SK-N-SH treated with all-trans-retinoic acid at 6 μM for 48 hours (cell line): ENCODE measurements at regions not wholly inside any gene's neighbourhood (a gene's known extent, or its start where the extent isn't known, plus 50 kb on each side); places are given as distances from the start of the nearest gene placed in this dataset.

ENCODE experiments used
- ATAC-seq: fragments of 200-7000 bp; cut with Tn5 transposase; 3 replicates; pipeline ENCODE4 v1.9.1; 2020; ENCODE audit warnings: mild to moderate bottlenecking, moderate library complexity
- ARNTL ChIP-seq: fragments of 450-650 bp; formaldehyde crosslinking; IDR thresholded peaks from 2 replicates; pipeline ENCODE4 v1.5.0; 2020; ENCODE audit warnings: low read depth, mild to moderate bottlenecking, moderate library complexity, borderline replicate concordance
- BACH2 ChIP-seq: fragments of 250-450 bp; sonication (Bioruptor Pico); IDR thresholded peaks from 2 replicates; pipeline ENCODE4 v1.9.0; 2021; ENCODE audit warnings: mild to moderate bottlenecking, borderline replicate concordance
- CSDC2 ChIP-seq: fragments of 250-450 bp; sonication (Bioruptor Pico); IDR thresholded peaks from 2 replicates; pipeline ENCODE4 v1.5.0; 2020; ENCODE audit warnings: mild to moderate bottlenecking, moderate library complexity
- ESRRG ChIP-seq: fragments of 250-450 bp; sonication (Bioruptor Pico); IDR thresholded peaks from 2 replicates; pipeline ENCODE4 v1.6.1; 2021; ENCODE audit warnings: mild to moderate bottlenecking
- GLIS3 ChIP-seq: fragments of 250-450 bp; sonication (Bioruptor Pico); IDR thresholded peaks from 2 replicates; pipeline ENCODE4 v1.5.0; 2020; ENCODE audit warnings: mild to moderate bottlenecking, moderate library complexity
- ISL1 ChIP-seq: fragments of 250-450 bp; sonication (Bioruptor Pico); IDR thresholded peaks from 2 replicates; pipeline ENCODE4 v2.1.2; 2022; ENCODE audit warnings: mild to moderate bottlenecking, moderate library complexity
- OSR1 ChIP-seq: fragments of 250-450 bp; sonication (Bioruptor Pico); IDR thresholded peaks from 2 replicates; pipeline ENCODE4 v1.8.0; 2022; ENCODE audit warnings: moderate library complexity, mild to moderate bottlenecking, inconsistent platforms
- PPARA ChIP-seq: fragments of 250-450 bp; sonication (Bioruptor Pico); IDR thresholded peaks from 2 replicates; pipeline ENCODE4 v1.5.0; 2020; ENCODE audit warnings: mild to moderate bottlenecking, borderline replicate concordance
- RARB ChIP-seq: fragments of 250-450 bp; sonication (Bioruptor Pico); IDR thresholded peaks from 2 replicates; pipeline ENCODE4 v1.8.0; 2021; ENCODE audit warnings: mild to moderate bottlenecking, moderate library complexity
- SNAI2 ChIP-seq: fragments of 250-450 bp; sonication (Bioruptor Pico); IDR thresholded peaks from 2 replicates; pipeline ENCODE4 v1.5.0; 2020; ENCODE audit warnings: mild to moderate bottlenecking, moderate library complexity
- TCF4 ChIP-seq: fragments of 250-450 bp; sonication (Bioruptor Pico); IDR thresholded peaks from 2 replicates; pipeline ENCODE4 v1.8.0; 2021; ENCODE audit warnings: mild to moderate bottlenecking, moderate library complexity, borderline replicate concordance
- TOX ChIP-seq: fragments of 250-450 bp; sonication (Bioruptor Pico); IDR thresholded peaks from 2 replicates; pipeline ENCODE4 v1.8.0; 2021; ENCODE audit warnings: mild to moderate bottlenecking, moderate library complexity, borderline replicate concordance
- TSHZ2 ChIP-seq: fragments of 250-450 bp; sonication (Bioruptor Pico); IDR thresholded peaks from 2 replicates; pipeline ENCODE4 v1.5.0; 2020; ENCODE audit warnings: mild to moderate bottlenecking, moderate library complexity
- ZFP3 ChIP-seq: fragments of 250-450 bp; sonication (Bioruptor Pico); IDR thresholded peaks from 2 replicates; pipeline ENCODE4 v1.5.0; 2020; ENCODE audit warnings: mild to moderate bottlenecking, moderate library complexity
- ZFP30 ChIP-seq: fragments of 450-650 bp; formaldehyde crosslinking; IDR thresholded peaks from 2 replicates; pipeline ENCODE4 v1.5.0; 2022; ENCODE audit warnings: mild to moderate bottlenecking, moderate library complexity
- ZNF70 ChIP-seq: fragments of 450-650 bp; formaldehyde crosslinking; IDR thresholded peaks from 2 replicates; pipeline ENCODE4 v1.5.0; 2020; ENCODE audit warnings: mild to moderate bottlenecking, moderate library complexity
- ZNF8 ChIP-seq: fragments of 450-650 bp; formaldehyde crosslinking; IDR thresholded peaks from 2 replicates; pipeline ENCODE4 v1.5.0; 2020; ENCODE audit warnings: mild to moderate bottlenecking, moderate library complexity
- TF ChIP-seq, protein P1 (sequence below): fragments of 250-450 bp; sonication (Bioruptor Pico); IDR thresholded peaks from 2 replicates; pipeline ENCODE4 v1.8.0; 2020; ENCODE audit warnings: mild to moderate bottlenecking, moderate library complexity, borderline replicate concordance
- TF ChIP-seq, protein P2 (sequence below): fragments of 250-450 bp; sonication (Bioruptor Pico); IDR thresholded peaks from 2 replicates; pipeline ENCODE4 v1.5.1; 2020; ENCODE audit warnings: low read depth, mild to moderate bottlenecking, moderate library complexity
- TF ChIP-seq, protein P3 (sequence below): fragments of 250-450 bp; sonication (Bioruptor Pico); IDR thresholded peaks from 2 replicates; pipeline ENCODE4 v1.8.0; 2021; ENCODE audit warnings: low read depth, mild to moderate bottlenecking, moderate library complexity, borderline replicate concordance
- TF ChIP-seq, protein P4 (sequence below): fragments of 250-450 bp; sonication (Bioruptor Pico); IDR thresholded peaks from 2 replicates; pipeline ENCODE4 v1.5.1; 2021; ENCODE audit warnings: mild to moderate bottlenecking, moderate library complexity

GRCh38 chr2:21944536-21944935 lies 820.8 kb downstream of the TDRD15 start:
- no peak for TF ChIP-seq SNAI2 (CRISPR knock-in tag)
- no peak for TF ChIP-seq ZFP30 (CRISPR knock-in tag)
- TF ChIP-seq TSHZ2 (CRISPR knock-in tag): no peak
- TF ChIP-seq, protein P1, sequence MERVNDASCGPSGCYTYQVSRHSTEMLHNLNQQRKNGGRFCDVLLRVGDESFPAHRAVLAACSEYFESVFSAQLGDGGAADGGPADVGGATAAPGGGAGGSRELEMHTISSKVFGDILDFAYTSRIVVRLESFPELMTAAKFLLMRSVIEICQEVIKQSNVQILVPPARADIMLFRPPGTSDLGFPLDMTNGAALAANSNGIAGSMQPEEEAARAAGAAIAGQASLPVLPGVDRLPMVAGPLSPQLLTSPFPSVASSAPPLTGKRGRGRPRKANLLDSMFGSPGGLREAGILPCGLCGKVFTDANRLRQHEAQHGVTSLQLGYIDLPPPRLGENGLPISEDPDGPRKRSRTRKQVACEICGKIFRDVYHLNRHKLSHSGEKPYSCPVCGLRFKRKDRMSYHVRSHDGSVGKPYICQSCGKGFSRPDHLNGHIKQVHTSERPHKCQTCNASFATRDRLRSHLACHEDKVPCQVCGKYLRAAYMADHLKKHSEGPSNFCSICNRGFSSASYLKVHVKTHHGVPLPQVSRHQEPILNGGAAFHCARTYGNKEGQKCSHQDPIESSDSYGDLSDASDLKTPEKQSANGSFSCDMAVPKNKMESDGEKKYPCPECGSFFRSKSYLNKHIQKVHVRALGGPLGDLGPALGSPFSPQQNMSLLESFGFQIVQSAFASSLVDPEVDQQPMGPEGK (CRISPR knock-in tag): no peak
- ATAC-seq: no peak

DNA sequence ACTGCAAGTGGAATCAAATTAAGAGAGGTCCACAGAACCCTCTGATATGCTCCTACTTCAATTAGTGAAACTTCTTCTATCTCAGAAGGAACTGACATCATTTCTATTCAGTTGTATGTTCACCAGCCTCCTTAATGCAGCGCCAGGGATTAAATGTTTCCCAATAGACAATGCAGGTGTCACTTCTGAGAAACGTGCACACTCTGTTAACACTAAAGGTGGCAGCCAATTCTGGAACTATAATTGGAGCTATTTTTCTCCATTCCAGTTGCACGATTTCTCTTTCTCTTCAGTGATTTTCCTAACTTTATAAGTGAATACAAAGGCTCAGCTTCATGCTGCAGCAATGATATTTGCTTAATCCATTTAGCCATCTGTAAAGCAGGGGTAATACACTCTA lies 821.9 kb downstream of the TDRD15 start:
- no peak for ATAC-seq
- no peak for TF ChIP-seq ISL1
- no peak for TF ChIP-seq RARB (CRISPR knock-in tag)
- TF ChIP-seq, protein P2, sequence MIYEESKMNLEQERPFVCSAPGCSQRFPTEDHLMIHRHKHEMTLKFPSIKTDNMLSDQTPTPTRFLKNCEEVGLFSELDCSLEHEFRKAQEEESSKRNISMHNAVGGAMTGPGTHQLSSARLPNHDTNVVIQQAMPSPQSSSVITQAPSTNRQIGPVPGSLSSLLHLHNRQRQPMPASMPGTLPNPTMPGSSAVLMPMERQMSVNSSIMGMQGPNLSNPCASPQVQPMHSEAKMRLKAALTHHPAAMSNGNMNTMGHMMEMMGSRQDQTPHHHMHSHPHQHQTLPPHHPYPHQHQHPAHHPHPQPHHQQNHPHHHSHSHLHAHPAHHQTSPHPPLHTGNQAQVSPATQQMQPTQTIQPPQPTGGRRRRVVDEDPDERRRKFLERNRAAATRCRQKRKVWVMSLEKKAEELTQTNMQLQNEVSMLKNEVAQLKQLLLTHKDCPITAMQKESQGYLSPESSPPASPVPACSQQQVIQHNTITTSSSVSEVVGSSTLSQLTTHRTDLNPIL (CRISPR knock-in tag): no peak
- no peak for TF ChIP-seq BACH2 (CRISPR knock-in tag)
- no peak for TF ChIP-seq TSHZ2 (CRISPR knock-in tag)
- no peak for TF ChIP-seq TCF4 (CRISPR knock-in tag)
- TF ChIP-seq GLIS3: no peak
- TF ChIP-seq SNAI2 (CRISPR knock-in tag): no peak
- no peak for TF ChIP-seq CSDC2 (CRISPR knock-in tag)
- TF ChIP-seq ESRRG (CRISPR knock-in tag): no peak
- TF ChIP-seq ZNF70 (CRISPR knock-in tag): no peak
- TF ChIP-seq TOX (CRISPR knock-in tag): no peak
- TF ChIP-seq ZNF8 (CRISPR knock-in tag): no peak
- no peak for TF ChIP-seq ZFP30 (CRISPR knock-in tag)

DNA sequence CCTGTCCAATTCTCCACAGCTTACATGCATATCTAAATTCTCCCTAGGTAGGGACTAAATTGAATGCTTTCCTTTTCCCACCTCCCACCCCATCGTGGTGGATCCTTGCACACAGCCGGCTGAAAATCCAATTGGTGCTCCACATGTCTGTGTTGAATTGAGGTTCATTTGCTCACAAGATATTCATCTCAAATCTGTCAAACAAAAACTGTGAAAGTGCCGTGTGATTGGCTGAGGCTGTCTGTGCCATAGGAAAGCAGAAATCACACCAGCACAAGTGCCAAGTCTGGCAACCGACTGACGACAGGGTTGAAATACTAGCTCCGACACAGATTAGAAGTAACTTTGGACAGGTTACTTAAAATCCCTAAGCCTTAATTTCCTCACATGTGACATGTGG lies 823.3 kb downstream of the TDRD15 start:
- ATAC-seq: no peak

GRCh38 chr2:21966139-21966538 lies 842.4 kb downstream of the TDRD15 start:
- ATAC-seq: no peak
- no peak for TF ChIP-seq CSDC2 (CRISPR knock-in tag)
- no peak for TF ChIP-seq ZFP3 (CRISPR knock-in tag)
- TF ChIP-seq BACH2 (CRISPR knock-in tag): no peak
- TF ChIP-seq, protein P3, sequence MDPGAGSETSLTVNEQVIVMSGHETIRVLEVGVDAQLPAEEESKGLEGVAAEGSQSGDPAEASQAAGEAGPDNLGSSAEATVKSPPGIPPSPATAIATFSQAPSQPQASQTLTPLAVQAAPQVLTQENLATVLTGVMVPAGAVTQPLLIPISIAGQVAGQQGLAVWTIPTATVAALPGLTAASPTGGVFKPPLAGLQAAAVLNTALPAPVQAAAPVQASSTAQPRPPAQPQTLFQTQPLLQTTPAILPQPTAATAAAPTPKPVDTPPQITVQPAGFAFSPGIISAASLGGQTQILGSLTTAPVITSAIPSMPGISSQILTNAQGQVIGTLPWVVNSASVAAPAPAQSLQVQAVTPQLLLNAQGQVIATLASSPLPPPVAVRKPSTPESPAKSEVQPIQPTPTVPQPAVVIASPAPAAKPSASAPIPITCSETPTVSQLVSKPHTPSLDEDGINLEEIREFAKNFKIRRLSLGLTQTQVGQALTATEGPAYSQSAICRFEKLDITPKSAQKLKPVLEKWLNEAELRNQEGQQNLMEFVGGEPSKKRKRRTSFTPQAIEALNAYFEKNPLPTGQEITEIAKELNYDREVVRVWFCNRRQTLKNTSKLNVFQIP: no peak
- TF ChIP-seq, protein P4, sequence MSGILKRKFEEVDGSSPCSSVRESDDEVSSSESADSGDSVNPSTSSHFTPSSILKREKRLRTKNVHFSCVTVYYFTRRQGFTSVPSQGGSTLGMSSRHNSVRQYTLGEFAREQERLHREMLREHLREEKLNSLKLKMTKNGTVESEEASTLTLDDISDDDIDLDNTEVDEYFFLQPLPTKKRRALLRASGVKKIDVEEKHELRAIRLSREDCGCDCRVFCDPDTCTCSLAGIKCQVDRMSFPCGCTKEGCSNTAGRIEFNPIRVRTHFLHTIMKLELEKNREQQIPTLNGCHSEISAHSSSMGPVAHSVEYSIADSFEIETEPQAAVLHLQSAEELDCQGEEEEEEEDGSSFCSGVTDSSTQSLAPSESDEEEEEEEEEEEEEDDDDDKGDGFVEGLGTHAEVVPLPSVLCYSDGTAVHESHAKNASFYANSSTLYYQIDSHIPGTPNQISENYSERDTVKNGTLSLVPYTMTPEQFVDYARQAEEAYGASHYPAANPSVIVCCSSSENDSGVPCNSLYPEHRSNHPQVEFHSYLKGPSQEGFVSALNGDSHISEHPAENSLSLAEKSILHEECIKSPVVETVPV: no peak
- TF ChIP-seq, protein P2 (CRISPR knock-in tag): no peak
- no peak for TF ChIP-seq ARNTL
- TF ChIP-seq GLIS3: no peak
- TF ChIP-seq TCF4 (CRISPR knock-in tag): no peak
- TF ChIP-seq ZFP30 (CRISPR knock-in tag): no peak
- TF ChIP-seq SNAI2 (CRISPR knock-in tag): no peak
- no peak for TF ChIP-seq ESRRG (CRISPR knock-in tag)
- TF ChIP-seq OSR1 (CRISPR knock-in tag): no peak
- TF ChIP-seq ZNF70 (CRISPR knock-in tag): no peak
- no peak for TF ChIP-seq PPARA (CRISPR knock-in tag)

More for the DNA sequence above, 823.3 kb downstream of the TDRD15 start:
- TF ChIP-seq ZNF8 (CRISPR knock-in tag) (no peak), PPARA (CRISPR knock-in tag) (no peak), TCF4 (CRISPR knock-in tag) (no peak), ESRRG (CRISPR knock-in tag) (no peak), SNAI2 (CRISPR knock-in tag) (no peak), TOX (CRISPR knock-in tag) (no peak), CSDC2 (CRISPR knock-in tag) (no peak), RARB (CRISPR knock-in tag) (no peak)
